ENCODE measurements at regions not wholly inside any gene's neighbourhood (a gene's known extent, or its start where the extent isn't known, plus 50 kb on each side); places are given as distances from the start of the nearest gene placed in this dataset.

DNA sequence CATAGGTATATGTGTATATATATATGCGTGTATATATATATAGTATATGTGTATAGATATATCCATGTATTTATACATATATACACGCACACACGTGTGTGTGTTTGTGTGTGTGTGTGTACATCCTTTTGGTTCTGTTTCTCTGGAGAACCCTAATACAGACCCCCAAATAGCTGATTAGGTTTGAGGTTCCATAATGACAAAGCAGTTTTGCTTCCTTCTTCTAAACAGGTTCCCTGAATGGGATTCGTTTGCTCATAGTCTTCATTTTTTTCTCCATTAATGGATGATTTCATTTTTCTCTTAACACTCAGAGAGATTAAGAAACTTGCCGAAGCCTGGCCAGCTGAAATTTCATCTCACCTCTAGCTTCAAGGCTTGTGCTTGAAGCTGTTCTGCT lies 234.0 kb upstream of the BCOR start:
- Mint-ChIP-seq H3K27ac (no peak overlapping the region), H3K4me3 (no peak overlapping the region), H3K9me3 (peaks cover 0 to 8% (median 0%) of the 10 kb centered on the region in 7 donors), H3K4me1 (peaks cover 0 to 4% (median 3%) of the 10 kb centered on the region in 4 donors), H3K27me3 (peaks cover 4% of the 10 kb centered on the region), H3K36me3 (no peaks in the 10 kb centered on the region)
- DNase-seq, result no peak
- Histone ChIP-seq H3K4me3 (ENCODE audit: low read depth, low read length) (no peak overlapping the region), H3K9me3 (ENCODE audit: control insufficient read depth in 2 of 2, low read length in 2 of 2) (no peaks in the 10 kb centered on the region), H3K27ac (ENCODE audit: insufficient read depth, low read length, poor library complexity, severe bottlenecking) (no peak overlapping the region), H3K4me1 (ENCODE audit: control insufficient read depth, insufficient read depth, low read length, poor library complexity, severe bottlenecking) (no peaks in the 10 kb centered on the region), H3K36me3 (ENCODE audit: control insufficient read depth, insufficient read depth, low read length) (no peaks in the 10 kb centered on the region), H3K27me3 (ENCODE audit: control insufficient read depth, insufficient read depth, low read length) (no peaks in the 10 kb centered on the region)
- ATAC-seq (ENCODE audit: low read depth in 2 of 2), result no peak

GRCh38 chrX:40331353-40331752 lies 233.6 kb upstream of the BCOR start:
- H3K36me3 Mint-ChIP-seq, result no peaks in the 10 kb centered on the region
- Histone ChIP-seq H3K4me1 (ENCODE audit: control insufficient read depth, insufficient read depth, low read length, poor library complexity, severe bottlenecking) (no peaks in the 10 kb centered on the region), H3K27me3 (ENCODE audit: control insufficient read depth, insufficient read depth, low read length) (no peaks in the 10 kb centered on the region), H3K4me3 (ENCODE audit: low read depth, low read length) (no peak overlapping the region), H3K27ac (ENCODE audit: insufficient read depth, low read length, poor library complexity, severe bottlenecking) (no peak overlapping the region), H3K9me3 (ENCODE audit: control insufficient read depth in 2 of 2, low read length in 2 of 2) (no peaks in the 10 kb centered on the region), H3K36me3 (ENCODE audit: control insufficient read depth, insufficient read depth, low read length) (no peaks in the 10 kb centered on the region)
- DNase-seq (no peak), ATAC-seq (ENCODE audit: low read depth in 2 of 2) (no peak)
- H3K9me3 Mint-ChIP-seq, result peaks cover 0 to 8% (median 0%) of the 10 kb centered on the region in 7 donors
- no peak overlapping the region for H3K27ac Mint-ChIP-seq
- peaks cover 4% of the 10 kb centered on the region for H3K27me3 Mint-ChIP-seq
- H3K4me1 Mint-ChIP-seq, result peaks cover 0 to 4% (median 3%) of the 10 kb centered on the region in 4 donors
- H3K4me3 Mint-ChIP-seq, result no peak overlapping the region

GRCh38 chrX:40329616-40330015 lies 231.9 kb upstream of the BCOR start:
- H3K27ac Mint-ChIP-seq, result no peak overlapping the region
- no peaks in the 10 kb centered on the region for H3K36me3 Mint-ChIP-seq
- H3K27me3 Mint-ChIP-seq, result peaks cover 4% of the 10 kb centered on the region
- Histone ChIP-seq H3K9me3 (ENCODE audit: control insufficient read depth in 2 of 2, low read length in 2 of 2) (no peaks in the 10 kb centered on the region), H3K4me1 (ENCODE audit: control insufficient read depth, insufficient read depth, low read length, poor library complexity, severe bottlenecking) (no peaks in the 10 kb centered on the region), H3K27me3 (ENCODE audit: control insufficient read depth, insufficient read depth, low read length) (no peaks in the 10 kb centered on the region), H3K27ac (ENCODE audit: insufficient read depth, low read length, poor library complexity, severe bottlenecking) (no peak overlapping the region), H3K36me3 (ENCODE audit: control insufficient read depth, insufficient read depth, low read length) (no peaks in the 10 kb centered on the region), H3K4me3 (ENCODE audit: low read depth, low read length) (no peak overlapping the region)
- H3K4me1 Mint-ChIP-seq, result peaks cover 0 to 4% (median 1%) of the 10 kb centered on the region in 4 donors
- no peak for DNase-seq
- peaks cover 0 to 8% (median 0%) of the 10 kb centered on the region in 7 donors for H3K9me3 Mint-ChIP-seq
- ATAC-seq (ENCODE audit: low read depth in 2 of 2), result no peak
- H3K4me3 Mint-ChIP-seq, result no peak overlapping the region

- ATAC-seq (ENCODE audit: low read depth in 2 of 2) (no peak), DNase-seq (no peak)
- Histone ChIP-seq H3K4me1 (ENCODE audit: control insufficient read depth, insufficient read depth, low read length, poor library complexity, severe bottlenecking) (no peaks in the 10 kb centered on the region), H3K36me3 (ENCODE audit: control insufficient read depth, insufficient read depth, low read length) (no peaks in the 10 kb centered on the region), H3K9me3 (ENCODE audit: control insufficient read depth in 2 of 2, low read length in 2 of 2) (no peaks in the 10 kb centered on the region), H3K27me3 (ENCODE audit: control insufficient read depth, insufficient read depth, low read length) (no peaks in the 10 kb centered on the region), H3K27ac (ENCODE audit: insufficient read depth, low read length, poor library complexity, severe bottlenecking) (no peak overlapping the region), H3K4me3 (ENCODE audit: low read depth, low read length) (no peak overlapping the region)
- Mint-ChIP-seq H3K4me1 (no peaks in the 10 kb centered on the region), H3K36me3 (no peaks in the 10 kb centered on the region), H3K9me3 (peaks cover 0 to 6% (median 0%) of the 10 kb centered on the region in 7 donors), H3K27ac (no peak overlapping the region), H3K27me3 (peaks cover 9% of the 10 kb centered on the region), H3K4me3 (no peak overlapping the region)
Observed at GRCh38 chrX:40327085-40327484, 229.3 kb upstream of the BCOR start.

GRCh38 chrX:40326186-40326965 lies 228.6 kb upstream of the BCOR start:
- H3K4me1 Mint-ChIP-seq, result no peaks in the 10 kb centered on the region
- H3K36me3 Mint-ChIP-seq, result no peaks in the 10 kb centered on the region
- peaks cover 0 to 6% (median 2%) of the 10 kb centered on the region in 7 donors for H3K9me3 Mint-ChIP-seq
- no peak overlapping the region for H3K27ac Mint-ChIP-seq
- no peaks in the 10 kb centered on the region for H3K4me1 ChIP-seq (ENCODE audit: control insufficient read depth, insufficient read depth, low read length, poor library complexity, severe bottlenecking)
- no peak overlapping the region for H3K4me3 ChIP-seq (ENCODE audit: low read depth, low read length)
- no peaks in the 10 kb centered on the region for H3K9me3 ChIP-seq (ENCODE audit: control insufficient read depth in 2 of 2, low read length in 2 of 2)
- ATAC-seq (ENCODE audit: low read depth in 2 of 2) (no peak), DNase-seq (no peak)
- no peaks in the 10 kb centered on the region for H3K36me3 ChIP-seq (ENCODE audit: control insufficient read depth, insufficient read depth, low read length)
- H3K4me3 Mint-ChIP-seq, result peak overlapping the region in 1 of 4 donors; percentile 2
- no peaks in the 10 kb centered on the region for H3K27me3 ChIP-seq (ENCODE audit: control insufficient read depth, insufficient read depth, low read length)
- no peak overlapping the region for H3K27ac ChIP-seq (ENCODE audit: insufficient read depth, low read length, poor library complexity, severe bottlenecking)
- H3K27me3 Mint-ChIP-seq, result peaks cover 9% of the 10 kb centered on the region

DNA sequence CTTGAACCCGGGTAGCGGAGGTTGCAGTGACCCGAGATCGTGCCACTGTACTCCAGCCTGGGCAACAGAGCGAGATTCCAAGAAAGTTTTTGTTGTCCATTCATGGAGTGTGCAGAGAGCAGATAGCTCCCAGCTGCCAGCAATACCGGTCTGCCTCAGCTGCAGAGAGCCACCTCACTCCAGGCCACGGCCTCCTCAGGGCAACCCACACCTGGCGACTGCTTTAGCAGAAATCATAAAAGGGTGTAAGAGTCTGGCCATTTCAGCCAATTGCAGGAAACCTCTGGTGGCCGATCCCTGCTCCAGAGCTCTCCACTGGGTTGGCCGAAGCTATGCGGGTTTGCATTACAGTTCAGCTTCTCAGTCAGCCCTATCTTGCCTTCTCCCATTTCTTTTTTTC lies 227.4 kb upstream of the BCOR start:
- H3K4me1 ChIP-seq (ENCODE audit: control insufficient read depth, insufficient read depth, low read length, poor library complexity, severe bottlenecking), result no peaks in the 10 kb centered on the region
- peaks cover 13% of the 10 kb centered on the region for H3K27me3 Mint-ChIP-seq
- no peak overlapping the region for H3K27ac Mint-ChIP-seq
- no peaks in the 10 kb centered on the region for H3K9me3 ChIP-seq (ENCODE audit: control insufficient read depth in 2 of 2, low read length in 2 of 2)
- no peaks in the 10 kb centered on the region for H3K4me1 Mint-ChIP-seq
- H3K4me3 Mint-ChIP-seq, result no peak overlapping the region
- H3K9me3 Mint-ChIP-seq, result peaks cover 0 to 13% (median 6%) of the 10 kb centered on the region in 7 donors
- no peak overlapping the region for H3K27ac ChIP-seq (ENCODE audit: insufficient read depth, low read length, poor library complexity, severe bottlenecking)
- no peaks in the 10 kb centered on the region for H3K27me3 ChIP-seq (ENCODE audit: control insufficient read depth, insufficient read depth, low read length)
- H3K4me3 ChIP-seq (ENCODE audit: low read depth, low read length), result no peak overlapping the region
- H3K36me3 ChIP-seq (ENCODE audit: control insufficient read depth, insufficient read depth, low read length), result no peaks in the 10 kb centered on the region
- H3K36me3 Mint-ChIP-seq, result no peaks in the 10 kb centered on the region
- ATAC-seq (ENCODE audit: low read depth in 2 of 2), result no peak
- no peak for DNase-seq

DNA sequence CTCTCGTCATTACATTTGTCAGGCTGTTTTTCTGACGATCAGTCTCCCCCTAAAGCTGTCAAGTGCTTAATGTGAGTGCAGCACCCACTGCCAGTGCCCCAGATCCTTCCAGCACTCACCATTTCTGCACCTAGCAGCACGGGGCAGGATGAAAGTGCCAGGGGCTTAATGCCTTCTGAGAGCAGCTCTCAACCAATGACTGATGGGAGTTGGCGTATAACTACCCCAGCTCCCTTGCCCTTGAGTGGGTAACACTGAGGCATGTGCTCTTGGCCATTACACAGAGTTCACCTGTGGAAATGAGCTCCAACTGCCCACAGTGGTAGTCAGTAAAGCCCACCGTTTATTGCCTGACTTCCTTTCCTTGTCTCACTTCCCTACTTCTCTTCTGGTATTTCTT lies 226.2 kb upstream of the BCOR start:
- ATAC-seq (ENCODE audit: low read depth in 2 of 2) (no peak), DNase-seq (no peak)
- Mint-ChIP-seq H3K9me3 (peaks cover 0 to 13% (median 6%) of the 10 kb centered on the region in 7 donors), H3K36me3 (no peaks in the 10 kb centered on the region), H3K27ac (no peak overlapping the region), H3K27me3 (peaks cover 13% of the 10 kb centered on the region), H3K4me3 (no peak overlapping the region), H3K4me1 (no peaks in the 10 kb centered on the region)
- H3K4me3 ChIP-seq (ENCODE audit: low read depth, low read length), result no peak overlapping the region
- no peaks in the 10 kb centered on the region for H3K36me3 ChIP-seq (ENCODE audit: control insufficient read depth, insufficient read depth, low read length)
- no peaks in the 10 kb centered on the region for H3K27me3 ChIP-seq (ENCODE audit: control insufficient read depth, insufficient read depth, low read length)
- no peaks in the 10 kb centered on the region for H3K4me1 ChIP-seq (ENCODE audit: control insufficient read depth, insufficient read depth, low read length, poor library complexity, severe bottlenecking)
- H3K27ac ChIP-seq (ENCODE audit: insufficient read depth, low read length, poor library complexity, severe bottlenecking), result no peak overlapping the region
- no peaks in the 10 kb centered on the region for H3K9me3 ChIP-seq (ENCODE audit: control insufficient read depth in 2 of 2, low read length in 2 of 2)

DNA sequence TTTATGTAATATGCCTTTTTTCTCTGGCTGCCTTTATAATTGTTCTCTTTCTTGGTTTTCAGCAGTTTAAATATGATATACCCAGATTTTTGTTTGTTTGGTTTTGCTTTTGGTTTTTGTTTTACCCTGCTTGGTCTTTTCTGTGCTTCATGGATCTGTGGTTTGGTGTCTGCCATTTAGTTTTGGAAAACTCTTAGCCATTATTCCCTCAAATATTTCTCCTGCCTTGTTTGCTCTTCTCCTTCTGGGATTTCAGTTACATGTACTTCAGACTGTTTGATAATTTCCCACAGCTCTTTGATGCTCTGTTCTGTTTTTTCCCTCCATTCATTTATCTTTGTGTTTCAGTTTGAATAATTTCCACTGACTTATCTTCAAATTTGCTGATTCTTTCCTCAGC lies 223.1 kb upstream of the BCOR start:
- Mint-ChIP-seq H3K27ac (no peak overlapping the region), H3K9me3 (peaks cover 0 to 30% (median 10%) of the 10 kb centered on the region in 7 donors), H3K4me3 (no peak overlapping the region), H3K36me3 (no peaks in the 10 kb centered on the region), H3K4me1 (no peaks in the 10 kb centered on the region), H3K27me3 (peaks cover 14% of the 10 kb centered on the region)
- no peaks in the 10 kb centered on the region for H3K4me1 ChIP-seq (ENCODE audit: control insufficient read depth, insufficient read depth, low read length, poor library complexity, severe bottlenecking)
- DNase-seq (no peak), ATAC-seq (ENCODE audit: low read depth in 2 of 2) (no peak)
- no peak overlapping the region for H3K27ac ChIP-seq (ENCODE audit: insufficient read depth, low read length, poor library complexity, severe bottlenecking)
- H3K27me3 ChIP-seq (ENCODE audit: control insufficient read depth, insufficient read depth, low read length), result no peaks in the 10 kb centered on the region
- no peak overlapping the region for H3K4me3 ChIP-seq (ENCODE audit: low read depth, low read length)
- H3K36me3 ChIP-seq (ENCODE audit: control insufficient read depth, insufficient read depth, low read length), result no peaks in the 10 kb centered on the region
- H3K9me3 ChIP-seq (ENCODE audit: control insufficient read depth in 2 of 2, low read length in 2 of 2), result peaks cover 0 to 11% of the 10 kb centered on the region in 2 experiments

Measured in CD4-positive, CD25-positive, alpha-beta regulatory T cell (primary cell).